Astrocyte (in vitro differentiated cells and primary cell): ENCODE measurements at regions not wholly inside any gene's neighbourhood (a gene's known extent, or its start where the extent isn't known, plus 50 kb on each side); places are given as distances from the start of the nearest gene placed in this dataset.

Experiments used
- DNase-seq: peaks from one replicate; pipeline ENCODE4 v3.0.0-alpha.2; 2010; ENCODE audit warnings: low read depth
- FAIRE-seq: peaks from 2 replicates; lab custom pipeline; 2011; peaks lifted over from hg19 to GRCh38; lab: Jason Lieb, UNC
- H2AFZ ChIP-seq: 2 replicates; pipeline ENCODE4 v1.6.0; 2012; ENCODE audit warnings: low read depth, low read length, inconsistent platforms
- H3K27ac ChIP-seq: 2 replicates; pipeline ENCODE4 v1.5.1; 2011; ENCODE audit warnings: low read depth, low read length, inconsistent platforms
- H3K27me3 ChIP-seq: 2 replicates; pipeline ENCODE4 v1.6.0; 2011; ENCODE audit warnings: low read length, inconsistent platforms; ENCODE audit not compliant: insufficient read depth
- H3K36me3 ChIP-seq: 2 replicates; pipeline ENCODE4 v1.5.1; 2011; ENCODE audit warnings: low read length, inconsistent platforms; ENCODE audit not compliant: insufficient read depth
- H3K4me1 ChIP-seq: 2 replicates; pipeline ENCODE4 v1.5.1; 2011; ENCODE audit warnings: low read length, inconsistent platforms; ENCODE audit not compliant: insufficient read depth
- H3K4me2 ChIP-seq: 2 replicates; pipeline ENCODE4 v1.6.0; 2012; ENCODE audit warnings: low read length, inconsistent platforms
- H3K4me3 ChIP-seq: 2 replicates; pipeline ENCODE4 v1.5.1; 2011; ENCODE audit warnings: low read depth, mild to moderate bottlenecking, low read length, inconsistent platforms; ENCODE audit not compliant: insufficient read depth
- H3K79me2 ChIP-seq: 2 replicates; pipeline ENCODE4 v1.6.0; 2012; ENCODE audit warnings: mild to moderate bottlenecking, low read length, inconsistent platforms; ENCODE audit not compliant: insufficient read depth
- H3K9ac ChIP-seq: 2 replicates; pipeline ENCODE4 v1.6.0; 2012; ENCODE audit warnings: mild to moderate bottlenecking, low read length, inconsistent platforms
- H3K9me3 ChIP-seq: 2 replicates; pipeline ENCODE4 v1.5.1; 2012; ENCODE audit warnings: low read depth, mild to moderate bottlenecking, low read length, inconsistent platforms; ENCODE audit not compliant: insufficient read depth
- H4K20me1 ChIP-seq: 2 replicates; pipeline ENCODE4 v1.6.0; 2012; ENCODE audit warnings: low read length, inconsistent platforms; ENCODE audit not compliant: insufficient read depth
- H3K27ac Mint-ChIP-seq: one replicate; pipeline ENCODE4 v1.8.0; 2021; ENCODE audit warnings: mild to moderate bottlenecking, mixed read lengths; ENCODE audit not compliant: unreplicated experiment
- H3K27me3 Mint-ChIP-seq: one replicate; pipeline ENCODE4 v1.8.0; 2021; ENCODE audit warnings: low read depth, mixed read lengths; ENCODE audit not compliant: unreplicated experiment
- H3K36me3 Mint-ChIP-seq: one replicate; pipeline ENCODE4 v1.8.0; 2021; ENCODE audit warnings: low read depth, mixed read lengths; ENCODE audit not compliant: unreplicated experiment
- H3K4me1 Mint-ChIP-seq: one replicate; pipeline ENCODE4 v1.8.0; 2021; ENCODE audit warnings: low read depth, mixed read lengths; ENCODE audit not compliant: unreplicated experiment
- H3K4me3 Mint-ChIP-seq: one replicate; pipeline ENCODE4 v1.8.0; 2021; ENCODE audit warnings: mild to moderate bottlenecking, moderate library complexity, mixed read lengths; ENCODE audit not compliant: unreplicated experiment
- H3K9me3 Mint-ChIP-seq: one replicate; pipeline ENCODE4 v1.8.0; 2021; ENCODE audit warnings: mild to moderate bottlenecking, mixed read lengths; ENCODE audit not compliant: unreplicated experiment
- EZH2 ChIP-seq: IDR thresholded peaks from 2 replicates; pipeline ENCODE4 v1.6.1; 2012; ENCODE audit warnings: mild to moderate bottlenecking, low read length, inconsistent platforms; ENCODE audit not compliant: insufficient read depth
- TF ChIP-seq, protein P1 (sequence below): IDR thresholded peaks from 2 replicates; pipeline ENCODE4 v1.5.1; 2011; ENCODE audit warnings: low read depth, mild to moderate bottlenecking, inconsistent platforms, low read length, moderate library complexity; ENCODE audit not compliant: insufficient read depth

DNA sequence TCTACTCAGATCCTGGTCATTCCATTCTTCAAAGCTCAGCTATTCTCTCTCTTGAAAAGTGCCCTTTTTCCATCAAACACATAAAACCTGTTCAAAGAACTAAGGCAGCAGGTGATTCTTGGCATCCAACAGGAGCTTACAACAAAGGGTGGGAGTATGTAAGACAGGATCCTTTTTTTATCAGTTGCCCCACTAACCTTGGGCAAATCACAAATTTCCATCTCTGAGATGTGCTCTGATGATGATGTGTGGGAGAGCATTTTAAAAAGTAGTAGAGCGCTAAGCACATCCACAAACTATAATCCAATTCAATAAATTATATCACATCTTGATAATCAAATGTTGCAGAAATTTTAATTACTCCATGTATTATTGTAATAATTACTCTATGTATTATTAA lies 53.7 kb upstream of the FDX1 start:
- Mint-ChIP-seq H3K27me3 (no peaks in the 10 kb centered on the region), H3K36me3 (no peaks in the 10 kb centered on the region), H3K27ac (no peak overlapping the region), H3K4me1 (peaks cover 11% of the 10 kb centered on the region), H3K4me3 (no peak overlapping the region), H3K9me3 (peaks cover 2% of the 10 kb centered on the region)
- Histone ChIP-seq H3K27me3 (no peaks in the 10 kb centered on the region), H3K9me3 (no peaks in the 10 kb centered on the region), H3K4me3 (no peak overlapping the region), H3K27ac (no peak overlapping the region), H3K9ac (no peak overlapping the region), H3K79me2 (no peaks in the 10 kb centered on the region), H3K4me2 (no peak overlapping the region), H2AFZ (no peak overlapping the region), H4K20me1 (no peaks in the 10 kb centered on the region), H3K36me3 (no peaks in the 10 kb centered on the region), H3K4me1 (peaks cover 9% of the 10 kb centered on the region)
- TF ChIP-seq EZH2: no peak
- TF ChIP-seq, protein P1, sequence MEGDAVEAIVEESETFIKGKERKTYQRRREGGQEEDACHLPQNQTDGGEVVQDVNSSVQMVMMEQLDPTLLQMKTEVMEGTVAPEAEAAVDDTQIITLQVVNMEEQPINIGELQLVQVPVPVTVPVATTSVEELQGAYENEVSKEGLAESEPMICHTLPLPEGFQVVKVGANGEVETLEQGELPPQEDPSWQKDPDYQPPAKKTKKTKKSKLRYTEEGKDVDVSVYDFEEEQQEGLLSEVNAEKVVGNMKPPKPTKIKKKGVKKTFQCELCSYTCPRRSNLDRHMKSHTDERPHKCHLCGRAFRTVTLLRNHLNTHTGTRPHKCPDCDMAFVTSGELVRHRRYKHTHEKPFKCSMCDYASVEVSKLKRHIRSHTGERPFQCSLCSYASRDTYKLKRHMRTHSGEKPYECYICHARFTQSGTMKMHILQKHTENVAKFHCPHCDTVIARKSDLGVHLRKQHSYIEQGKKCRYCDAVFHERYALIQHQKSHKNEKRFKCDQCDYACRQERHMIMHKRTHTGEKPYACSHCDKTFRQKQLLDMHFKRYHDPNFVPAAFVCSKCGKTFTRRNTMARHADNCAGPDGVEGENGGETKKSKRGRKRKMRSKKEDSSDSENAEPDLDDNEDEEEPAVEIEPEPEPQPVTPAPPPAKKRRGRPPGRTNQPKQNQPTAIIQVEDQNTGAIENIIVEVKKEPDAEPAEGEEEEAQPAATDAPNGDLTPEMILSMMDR: no peak
- DNase-seq (no peak), FAIRE-seq (no peak)

DNA sequence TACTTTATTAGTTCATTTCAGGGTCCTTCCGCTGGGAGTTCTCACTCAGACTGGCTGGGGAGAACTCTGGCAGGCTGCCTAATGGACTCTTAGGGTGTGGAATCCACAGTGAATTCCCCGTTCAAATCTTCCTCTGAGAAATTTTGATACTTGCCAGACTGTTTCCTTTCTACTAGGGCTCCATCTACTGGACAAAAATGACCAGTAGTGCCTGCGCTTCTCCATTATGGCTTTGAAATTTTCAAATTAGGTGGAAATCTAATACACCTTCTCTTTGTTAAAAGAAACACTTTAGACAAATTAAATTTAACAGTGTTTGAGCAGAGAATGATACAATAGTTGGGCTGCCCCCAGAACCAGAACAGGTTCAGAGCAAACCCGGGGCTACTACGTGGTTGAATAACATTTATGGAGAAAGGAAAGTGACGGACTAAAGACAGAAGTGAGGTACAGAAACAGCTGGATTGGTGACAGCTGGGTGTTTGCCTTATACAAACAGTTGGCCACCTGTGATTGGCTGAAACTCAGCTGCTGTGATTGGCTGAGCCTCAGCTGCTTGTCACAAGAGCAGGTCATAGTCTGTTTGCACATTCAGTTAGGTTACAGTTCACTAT lies 52.9 kb upstream of the FDX1 start:
- no peaks in the 10 kb centered on the region for H4K20me1 ChIP-seq
- Mint-ChIP-seq H3K9me3 (no peaks in the 10 kb centered on the region), H3K27me3 (no peaks in the 10 kb centered on the region), H3K27ac (peak overlapping the region; percentile 72), H3K4me1 (peaks cover 11% of the 10 kb centered on the region), H3K36me3 (no peaks in the 10 kb centered on the region), H3K4me3 (no peak overlapping the region)
- peaks cover 9% of the 10 kb centered on the region for H3K4me1 ChIP-seq
- DNase-seq (peak; percentile 82), FAIRE-seq (peak; percentile 73)
- H3K9me3 ChIP-seq: no peaks in the 10 kb centered on the region
- H3K27me3 ChIP-seq: no peaks in the 10 kb centered on the region
- H3K79me2 ChIP-seq: no peaks in the 10 kb centered on the region
- H3K9ac ChIP-seq: peak overlapping the region; percentile 37
- H3K27ac ChIP-seq: no peak overlapping the region
- peak overlapping the region; percentile 56 for H3K4me2 ChIP-seq
- no peaks in the 10 kb centered on the region for H3K36me3 ChIP-seq
- H3K4me3 ChIP-seq: no peak overlapping the region
- no peak for TF ChIP-seq EZH2
- TF ChIP-seq, protein P1: peak; percentile 89
- H2AFZ ChIP-seq: no peak overlapping the region

DNA sequence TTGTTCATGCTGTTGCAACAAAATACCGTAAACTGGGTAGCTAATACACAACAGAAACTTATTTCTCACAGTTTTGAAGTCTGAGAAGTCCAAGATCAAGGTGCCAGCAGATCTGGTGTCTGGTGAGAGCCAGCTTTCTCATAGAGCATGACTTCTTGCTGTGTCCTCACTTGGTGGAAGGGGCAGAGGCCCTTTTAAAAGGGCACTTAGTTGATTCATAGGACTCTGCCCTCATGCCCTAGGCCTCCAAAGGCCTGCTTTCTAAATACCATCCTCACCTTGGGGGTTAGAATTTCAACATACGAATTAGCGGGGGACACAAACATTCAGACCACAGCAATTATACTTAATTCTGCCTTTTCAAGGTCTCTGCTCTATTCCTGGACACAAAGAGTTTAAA lies 52.3 kb upstream of the FDX1 start:
- H3K9me3 ChIP-seq: no peaks in the 10 kb centered on the region
- no peak overlapping the region for H3K27ac Mint-ChIP-seq
- H3K79me2 ChIP-seq: no peaks in the 10 kb centered on the region
- no peak overlapping the region for H3K27ac ChIP-seq
- no peak for DNase-seq
- no peak overlapping the region for H3K4me3 ChIP-seq
- no peaks in the 10 kb centered on the region for H3K36me3 Mint-ChIP-seq
- FAIRE-seq: no peak
- H3K4me1 ChIP-seq: peaks cover 9% of the 10 kb centered on the region
- no peaks in the 10 kb centered on the region for H3K27me3 Mint-ChIP-seq
- no peak overlapping the region for H2AFZ ChIP-seq
- H4K20me1 ChIP-seq: no peaks in the 10 kb centered on the region
- no peak overlapping the region for H3K4me3 Mint-ChIP-seq
- H3K9ac ChIP-seq: no peak overlapping the region
- no peaks in the 10 kb centered on the region for H3K36me3 ChIP-seq
- no peak for TF ChIP-seq EZH2
- TF ChIP-seq, protein P1: no peak
- H3K4me1 Mint-ChIP-seq: peaks cover 11% of the 10 kb centered on the region
- no peaks in the 10 kb centered on the region for H3K9me3 Mint-ChIP-seq
- no peaks in the 10 kb centered on the region for H3K27me3 ChIP-seq
- H3K4me2 ChIP-seq: no peak overlapping the region
